ENCODE measurements at regions not wholly inside any gene's neighbourhood (a gene's known extent, or its start where the extent isn't known, plus 50 kb on each side); places are given as distances from the start of the nearest gene placed in this dataset.

DNA sequence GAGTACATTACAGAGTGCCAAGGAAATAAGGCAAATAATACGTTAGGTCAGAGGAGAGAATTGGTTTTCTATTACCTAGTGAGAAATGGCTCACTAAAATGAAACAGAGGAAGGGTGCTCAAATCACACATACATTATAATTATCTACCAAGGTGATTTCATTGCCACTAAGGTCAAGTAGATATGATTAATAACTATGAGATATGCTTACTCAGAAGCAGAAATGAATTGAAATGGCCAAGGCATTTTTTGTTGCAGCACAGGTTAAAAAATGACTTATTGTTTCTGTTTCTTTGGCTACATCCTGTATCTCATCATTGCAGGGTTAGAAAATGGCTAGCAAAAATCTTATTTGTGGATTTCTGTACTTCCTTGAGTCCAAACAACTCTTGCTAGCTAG lies 154.5 kb upstream of the GORAB start:
- Histone ChIP-seq H3K27me3 (ENCODE audit: insufficient read depth, low read depth, low read length) (no peaks in the 10 kb centered on the region), H3K4me2 (ENCODE audit: low read length) (no peak overlapping the region), H2AFZ (ENCODE audit: low read depth, low read length) (no peak overlapping the region), H3K79me2 (replicated peaks; ENCODE audit: insufficient read depth, low read length) (no peaks in the 10 kb centered on the region), H3K4me3 (ENCODE audit: low read length) (no peak overlapping the region), H3K9me2 (ENCODE audit: insufficient read depth, low read length) (no peaks in the 10 kb centered on the region), H3K9ac (ENCODE audit: low read length) (no peak overlapping the region), H4K20me1 (ENCODE audit: insufficient read depth) (no peaks in the 10 kb centered on the region), H3K36me3 (ENCODE audit: insufficient read depth, low read length) (no peaks in the 10 kb centered on the region), H3K27ac (ENCODE audit: low read length) (no peak overlapping the region), H3K9me3 (ENCODE audit: low read length) (no peaks in the 10 kb centered on the region), H3F3A (ENCODE audit: insufficient read depth, low read length, poor library complexity, severe bottlenecking) (no peaks in the 10 kb centered on the region)
- TF ChIP-seq, protein P1, sequence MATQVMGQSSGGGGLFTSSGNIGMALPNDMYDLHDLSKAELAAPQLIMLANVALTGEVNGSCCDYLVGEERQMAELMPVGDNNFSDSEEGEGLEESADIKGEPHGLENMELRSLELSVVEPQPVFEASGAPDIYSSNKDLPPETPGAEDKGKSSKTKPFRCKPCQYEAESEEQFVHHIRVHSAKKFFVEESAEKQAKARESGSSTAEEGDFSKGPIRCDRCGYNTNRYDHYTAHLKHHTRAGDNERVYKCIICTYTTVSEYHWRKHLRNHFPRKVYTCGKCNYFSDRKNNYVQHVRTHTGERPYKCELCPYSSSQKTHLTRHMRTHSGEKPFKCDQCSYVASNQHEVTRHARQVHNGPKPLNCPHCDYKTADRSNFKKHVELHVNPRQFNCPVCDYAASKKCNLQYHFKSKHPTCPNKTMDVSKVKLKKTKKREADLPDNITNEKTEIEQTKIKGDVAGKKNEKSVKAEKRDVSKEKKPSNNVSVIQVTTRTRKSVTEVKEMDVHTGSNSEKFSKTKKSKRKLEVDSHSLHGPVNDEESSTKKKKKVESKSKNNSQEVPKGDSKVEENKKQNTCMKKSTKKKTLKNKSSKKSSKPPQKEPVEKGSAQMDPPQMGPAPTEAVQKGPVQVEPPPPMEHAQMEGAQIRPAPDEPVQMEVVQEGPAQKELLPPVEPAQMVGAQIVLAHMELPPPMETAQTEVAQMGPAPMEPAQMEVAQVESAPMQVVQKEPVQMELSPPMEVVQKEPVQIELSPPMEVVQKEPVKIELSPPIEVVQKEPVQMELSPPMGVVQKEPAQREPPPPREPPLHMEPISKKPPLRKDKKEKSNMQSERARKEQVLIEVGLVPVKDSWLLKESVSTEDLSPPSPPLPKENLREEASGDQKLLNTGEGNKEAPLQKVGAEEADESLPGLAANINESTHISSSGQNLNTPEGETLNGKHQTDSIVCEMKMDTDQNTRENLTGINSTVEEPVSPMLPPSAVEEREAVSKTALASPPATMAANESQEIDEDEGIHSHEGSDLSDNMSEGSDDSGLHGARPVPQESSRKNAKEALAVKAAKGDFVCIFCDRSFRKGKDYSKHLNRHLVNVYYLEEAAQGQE (IDR thresholded peaks at IDR 0.05; ENCODE audit: borderline replicate concordance), result no peak

GRCh38 chr1:170377896-170378634 lies 153.9 kb upstream of the GORAB start:
- Histone ChIP-seq H3K79me2 (replicated peaks; ENCODE audit: insufficient read depth, low read length) (no peaks in the 10 kb centered on the region), H3F3A (ENCODE audit: insufficient read depth, low read length, poor library complexity, severe bottlenecking) (no peaks in the 10 kb centered on the region), H3K4me2 (ENCODE audit: low read length) (no peak overlapping the region), H3K4me3 (ENCODE audit: low read length) (no peak overlapping the region), H4K20me1 (ENCODE audit: insufficient read depth) (no peaks in the 10 kb centered on the region), H3K9me2 (ENCODE audit: insufficient read depth, low read length) (no peaks in the 10 kb centered on the region), H3K9ac (ENCODE audit: low read length) (no peak overlapping the region), H2AFZ (ENCODE audit: low read depth, low read length) (no peak overlapping the region), H3K9me3 (ENCODE audit: low read length) (no peaks in the 10 kb centered on the region), H3K27ac (ENCODE audit: low read length) (no peak overlapping the region), H3K36me3 (ENCODE audit: insufficient read depth, low read length) (no peaks in the 10 kb centered on the region), H3K27me3 (ENCODE audit: insufficient read depth, low read depth, low read length) (no peaks in the 10 kb centered on the region)
- TF ChIP-seq SMC3 (conservative IDR thresholded peaks at IDR 0.05; ENCODE audit: poor library complexity) (no peak), POLR2AphosphoS5 (IDR thresholded peaks at IDR 0.05) (no peak), EZH2 (IDR thresholded peaks at IDR 0.05; ENCODE audit: borderline replicate concordance, insufficient read depth, low read length, poor library complexity, severe bottlenecking) (no peak), TAF1 (IDR thresholded peaks at IDR 0.05; ENCODE audit: low read depth) (no peak), EP300 (conservative IDR thresholded peaks at IDR 0.05; ENCODE audit: poor library complexity, severe bottlenecking) (no peak)
- TF ChIP-seq, protein P1 (IDR thresholded peaks at IDR 0.05; ENCODE audit: borderline replicate concordance), result no peak

All from neural cell (in vitro differentiated cells).